Neuronal stem cell (in vitro differentiated cells): ENCODE measurements at regions not wholly inside any gene's neighbourhood (a gene's known extent, or its start where the extent isn't known, plus 50 kb on each side); places are given as distances from the start of the nearest gene placed in this dataset.

Experiments
- DNase-seq: peaks from one replicate; pipeline ENCODE4 v3.0.0-alpha.2; 2013; ENCODE audit warnings: low spot score
- H2AFZ ChIP-seq: one replicate; pipeline ENCODE4 v1.6.1; 2013; ENCODE audit warnings: mild to moderate bottlenecking, low read length, inconsistent platforms
- H2AK5ac ChIP-seq: 2 replicates; pipeline ENCODE4 v1.6.1; 2013; ENCODE audit warnings: low read depth, mild to moderate bottlenecking, inconsistent platforms, low read length, moderate library complexity, mixed read lengths
- H2BK120ac ChIP-seq: 2 replicates; pipeline ENCODE4 v1.6.1; 2013; ENCODE audit warnings: low read depth, mild to moderate bottlenecking, inconsistent platforms, low read length, moderate library complexity, mixed read lengths
- H2BK12ac ChIP-seq: one replicate; pipeline ENCODE4 v1.6.1; 2013; ENCODE audit warnings: low read length, inconsistent platforms
- H2BK15ac ChIP-seq: 2 replicates; pipeline ENCODE4 v1.6.1; 2013; ENCODE audit warnings: mild to moderate bottlenecking, low read length, inconsistent platforms, mixed read lengths
- H2BK5ac ChIP-seq: one replicate; pipeline ENCODE4 v1.6.1; 2013; ENCODE audit warnings: inconsistent platforms, mild to moderate bottlenecking, low read length, moderate library complexity
- H3K14ac ChIP-seq: one replicate; pipeline ENCODE4 v1.6.1; 2013; ENCODE audit warnings: low read length, inconsistent platforms
- H3K18ac ChIP-seq: 2 replicates; pipeline ENCODE4 v1.6.1; 2013; ENCODE audit warnings: low read length, inconsistent platforms
- H3K23ac ChIP-seq: 2 replicates; pipeline ENCODE4 v1.6.1; 2013; ENCODE audit warnings: low read depth, mild to moderate bottlenecking, mixed read lengths, low read length, inconsistent platforms; ENCODE audit not compliant: poor library complexity
- H3K27ac ChIP-seq: replicated peaks from 3 replicates; pipeline ENCODE4 v1.5.1; 2013; ENCODE audit warnings: low read length, inconsistent platforms
- H3K27me3 ChIP-seq, 3 experiments: 2 replicates each; pipeline ENCODE4 v1.6.1; 2013; ENCODE audit warnings: low read length in 3 of 3, mild to moderate bottlenecking in 2 of 3, inconsistent platforms in 1 of 3, low read depth in 1 of 3, mixed read lengths in 1 of 3, moderate library complexity in 1 of 3; ENCODE audit not compliant: control insufficient read depth in 3 of 3, insufficient read depth in 3 of 3
- H3K36me3 ChIP-seq, 2 donors: replicated peaks in 1 of 2; 2 replicates each; pipeline ENCODE4 v1.6.1; 2013; ENCODE audit warnings: low read length in 2 of 2; ENCODE audit not compliant: control insufficient read depth in 2 of 2, insufficient read depth in 2 of 2
- H3K4ac ChIP-seq: 2 replicates; pipeline ENCODE4 v1.6.1; 2013; ENCODE audit warnings: inconsistent platforms, mild to moderate bottlenecking, low read length, moderate library complexity
- H3K4me1 ChIP-seq, 2 donors: 1 replicate in 1 of 2; 2 replicates in 1 of 2; pipeline ENCODE4 v1.6.1; 2013; ENCODE audit warnings: low read length in 2 of 2, low read depth in 1 of 2; ENCODE audit not compliant: control insufficient read depth in 2 of 2, insufficient read depth in 1 of 2
- H3K4me2 ChIP-seq: one replicate; pipeline ENCODE4 v1.6.1; 2013; ENCODE audit warnings: mild to moderate bottlenecking, low read length, inconsistent platforms; ENCODE audit not compliant: insufficient read depth, poor library complexity, severe bottlenecking
- H3K4me3 ChIP-seq, 2 donors: 2 replicates each; pipeline ENCODE4 v1.5.1; 2013; ENCODE audit warnings: low read length in 2 of 2, mild to moderate bottlenecking in 2 of 2, inconsistent platforms in 1 of 2, moderate library complexity in 1 of 2
- H3K79me1 ChIP-seq: one replicate; pipeline ENCODE4 v1.6.1; 2013; ENCODE audit warnings: low read depth, mild to moderate bottlenecking, inconsistent platforms, low read length, moderate library complexity
- H3K9ac ChIP-seq: one replicate; pipeline ENCODE4 v1.6.1; 2013; ENCODE audit warnings: mild to moderate bottlenecking, low read depth, low read length, inconsistent platforms; ENCODE audit not compliant: poor library complexity
- H3K9me3 ChIP-seq, 2 donors: replicated peaks in 1 of 2; 2 replicates each; pipeline versions ENCODE3 to v1.6.1; 2013; ENCODE audit warnings: low read length in 2 of 2, mild to moderate bottlenecking in 2 of 2, inconsistent platforms in 1 of 2, low read depth in 1 of 2, mixed read lengths in 1 of 2, moderate library complexity in 1 of 2; ENCODE audit not compliant: control insufficient read depth in 2 of 2, insufficient read depth in 1 of 2
- H4K8ac ChIP-seq: one replicate; pipeline ENCODE4 v1.6.1; 2013; ENCODE audit warnings: low read depth, mild to moderate bottlenecking, inconsistent platforms, low read length, moderate library complexity
- H4K91ac ChIP-seq: one replicate; pipeline ENCODE4 v1.6.1; 2013; ENCODE audit warnings: low read length, low read depth, mild to moderate bottlenecking, inconsistent platforms; ENCODE audit not compliant: poor library complexity
- WGBS, 2 donors: extraction: QIAGEN DNeasy Blood & Tissue Kit; methylation state at CpG; one replicate each; pipeline ENCODE4 v1.1.7; 2013; ENCODE audit warnings: missing lambda C conversion rate in 2 of 2, mixed read lengths in 1 of 2; ENCODE audit not compliant: insufficient read length in 2 of 2, insufficient replicate concordance in 1 of 2; ENCODE audit errors: extremely low coverage in 2 of 2; 5-methylcytosine and 5-hydroxymethylcytosine counted together

DNA sequence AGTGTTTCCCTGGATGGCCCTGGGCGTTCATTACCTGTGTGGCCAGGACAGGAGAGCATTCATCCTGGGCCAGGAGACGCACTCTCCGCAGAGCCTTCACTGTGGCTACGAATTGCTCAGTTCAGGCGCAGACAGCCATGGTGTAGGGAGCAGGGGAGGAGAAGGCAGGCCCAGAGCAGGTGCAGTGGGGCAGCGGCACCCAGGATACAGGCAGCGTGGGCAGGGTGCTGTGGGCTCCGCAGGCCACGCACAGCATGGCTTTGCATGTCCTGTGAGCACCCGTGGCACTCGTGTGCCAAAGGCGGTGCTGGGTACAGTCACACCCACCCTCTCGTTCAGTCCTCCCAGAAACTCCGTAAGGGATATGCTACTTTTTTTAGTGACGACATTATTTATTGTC, 124.2 kb upstream of the B3GAT1 start:
- Histone ChIP-seq H3K4me2 (no peak overlapping the region), H4K91ac (peak overlapping the region; percentile 69), H3K18ac (peak overlapping the region; percentile 77), H3K27me3 (peaks cover 0 to 13% (median 0%) of the 10 kb centered on the region in 3 experiments), H3K4ac (no peak overlapping the region), H2BK15ac (no peak overlapping the region), H2AFZ (no peak overlapping the region), H4K8ac (no peak overlapping the region), H3K79me1 (no peaks in the 10 kb centered on the region), H3K9me3 (no peaks in the 10 kb centered on the region), H3K4me1 (peaks cover 12 to 29% of the 10 kb centered on the region in 2 donors), H3K14ac (peak overlapping the region; percentile 65), H2BK12ac (peak overlapping the region; percentile 78), H2BK5ac (no peak overlapping the region), H2AK5ac (peak overlapping the region; percentile 89), H3K23ac (peak overlapping the region; percentile 61), H2BK120ac (no peak overlapping the region), H3K4me3 (no peak overlapping the region), H3K9ac (peak overlapping the region; percentile 33), H3K36me3 (no peaks in the 10 kb centered on the region), H3K27ac (no peak overlapping the region)
- no peak for DNase-seq
- WGBS, 2 donors = no CpG with 5 or more reads among the region's 15 CpGs

GRCh38 chr11:134535029-134536025, 123.3 kb upstream of the B3GAT1 start:
- no CpG with 5 or more reads among the region's 22 CpGs for WGBS, 2 donors
- DNase-seq = no peak

GRCh38 chr11:134533511-134533910, 121.5 kb upstream of the B3GAT1 start:
- Histone ChIP-seq H2AK5ac (no peak overlapping the region), H4K8ac (no peak overlapping the region), H3K23ac (no peak overlapping the region), H3K4me2 (no peak overlapping the region), H2BK15ac (no peak overlapping the region), H3K36me3 (no peaks in the 10 kb centered on the region), H3K18ac (no peak overlapping the region), H3K27me3 (peaks cover 0 to 23% (median 0%) of the 10 kb centered on the region in 3 experiments), H3K9me3 (no peaks in the 10 kb centered on the region), H4K91ac (no peak overlapping the region), H2BK5ac (peak overlapping the region; percentile 69), H2BK12ac (no peak overlapping the region), H3K4me3 (no peak overlapping the region), H3K79me1 (no peaks in the 10 kb centered on the region), H3K27ac (no peak overlapping the region), H3K14ac (no peak overlapping the region), H3K4me1 (peaks cover 20 to 29% of the 10 kb centered on the region in 2 donors), H3K9ac (no peak overlapping the region), H2AFZ (no peak overlapping the region), H3K4ac (no peak overlapping the region), H2BK120ac (peak overlapping the region; percentile 56)
- no CpG with 5 or more reads among the region's 7 CpGs for WGBS, 2 donors
- DNase-seq = no peak

More at GRCh38 chr11:134535029-134536025, 123.3 kb upstream of the B3GAT1 start:
- H3K79me1 ChIP-seq = no peaks in the 10 kb centered on the region
- no peak overlapping the region for H2BK12ac ChIP-seq
- no peak overlapping the region for H3K4me2 ChIP-seq
- H3K18ac ChIP-seq = peak overlapping the region; percentile 50
- H2AK5ac ChIP-seq = peak overlapping the region; percentile 80
- peaks cover 0 to 13% (median 0%) of the 10 kb centered on the region in 3 experiments for H3K27me3 ChIP-seq
- H3K4me1 ChIP-seq = peaks cover 20 to 37% of the 10 kb centered on the region in 2 donors
- no peak overlapping the region for H2BK120ac ChIP-seq
- H3K27ac ChIP-seq = no peak overlapping the region
- no peaks in the 10 kb centered on the region for H3K9me3 ChIP-seq
- H4K8ac ChIP-seq = no peak overlapping the region
- H3K23ac ChIP-seq = peak overlapping the region; percentile 16
- H3K14ac ChIP-seq = peak overlapping the region; percentile 17
- H3K4me3 ChIP-seq = no peak overlapping the region
- H3K36me3 ChIP-seq = no peaks in the 10 kb centered on the region
- H3K4ac ChIP-seq = no peak overlapping the region
- peak overlapping the region; percentile 63 for H3K9ac ChIP-seq
- no peak overlapping the region for H2BK15ac ChIP-seq
- H4K91ac ChIP-seq = no peak overlapping the region
- no peak overlapping the region for H2AFZ ChIP-seq
- no peak overlapping the region for H2BK5ac ChIP-seq

DNA sequence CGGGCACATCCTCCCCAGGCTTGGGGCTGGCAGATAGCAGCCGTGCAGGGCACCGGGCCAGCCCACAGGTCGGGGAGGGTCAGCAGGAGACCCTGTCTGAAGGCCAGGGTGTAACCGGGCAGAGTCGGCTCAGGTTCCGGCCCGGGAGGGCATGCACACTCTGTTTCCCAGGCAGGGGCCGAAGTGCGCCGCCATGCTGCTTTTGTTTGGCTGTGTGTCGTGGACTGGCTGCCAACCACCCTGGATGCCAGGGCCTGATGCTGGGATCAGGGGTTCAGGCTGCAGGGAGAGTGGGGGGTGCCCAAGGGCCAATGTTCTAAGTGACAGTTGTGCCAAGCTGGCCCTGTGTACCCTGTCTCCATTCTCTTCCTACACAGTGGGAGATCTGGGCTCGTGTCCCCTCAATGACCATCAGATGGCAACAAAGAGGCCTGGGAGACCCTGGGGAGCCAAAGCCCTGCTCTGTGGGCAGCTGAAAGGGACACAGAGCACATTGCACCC, 120.9 kb upstream of the B3GAT1 start:
- Histone ChIP-seq H2BK120ac (peak overlapping the region; percentile 56), H3K4me3 (no peak overlapping the region), H3K18ac (peak overlapping the region; percentile 93), H3K4ac (no peak overlapping the region), H3K4me1 (peaks cover 20 to 27% of the 10 kb centered on the region in 2 donors), H3K27me3 (peaks cover 0 to 25% (median 0%) of the 10 kb centered on the region in 3 experiments), H2AFZ (no peak overlapping the region), H4K8ac (no peak overlapping the region), H4K91ac (no peak overlapping the region), H3K79me1 (no peaks in the 10 kb centered on the region), H3K9me3 (no peaks in the 10 kb centered on the region), H2AK5ac (peak overlapping the region; percentile 72), H3K36me3 (no peaks in the 10 kb centered on the region), H3K14ac (peak overlapping the region; percentile 41), H2BK12ac (peak overlapping the region; percentile 75), H2BK15ac (peak overlapping the region; percentile 97), H3K4me2 (no peak overlapping the region), H3K27ac (no peak overlapping the region), H2BK5ac (peak overlapping the region; percentile 69), H3K9ac (peak overlapping the region; percentile 78), H3K23ac (peak overlapping the region; percentile 58)
- DNase-seq = no peak
- no CpG with 5 or more reads among the region's 13 CpGs for WGBS, 2 donors
